GM18870 (cell line): ENCODE measurements at regions not wholly inside any gene's neighbourhood (a gene's known extent, or its start where the extent isn't known, plus 50 kb on each side); places are given as distances from the start of the nearest gene placed in this dataset.
"Not testable (repeated sequence)": the region's sequence is repeated elsewhere in the genome, so short reads cannot be mapped to it uniquely, and the experiment has no call there.

Source experiments
- ATAC-seq: cut with Tn5 transposase; IDR thresholded peaks from one replicate; pipeline ENCODE4 v1.9.1; 2021; ENCODE audit warnings: moderate library complexity; ENCODE audit not compliant: unreplicated experiment

DNA sequence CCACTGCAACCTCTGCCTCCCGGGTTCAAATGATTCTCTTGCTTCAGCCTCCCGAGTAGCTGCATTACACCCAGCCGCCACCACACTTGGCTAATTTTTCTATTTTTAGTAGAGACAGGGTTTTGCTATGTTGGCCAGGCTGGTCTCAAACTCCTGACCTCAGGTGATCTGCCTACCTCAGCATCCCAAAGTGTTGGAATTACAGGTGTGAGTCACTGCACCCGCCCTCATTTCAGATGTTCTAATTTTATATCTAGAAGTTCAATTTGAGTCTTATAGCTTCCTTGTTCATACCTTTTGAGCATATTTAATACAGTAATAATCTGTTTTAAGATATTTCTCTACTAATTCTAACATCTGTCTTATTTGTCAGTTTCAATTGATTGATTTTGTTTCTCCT is 159.1 kb downstream of the CYB561 start:
- ATAC-seq = not testable (repeated sequence)

DNA sequence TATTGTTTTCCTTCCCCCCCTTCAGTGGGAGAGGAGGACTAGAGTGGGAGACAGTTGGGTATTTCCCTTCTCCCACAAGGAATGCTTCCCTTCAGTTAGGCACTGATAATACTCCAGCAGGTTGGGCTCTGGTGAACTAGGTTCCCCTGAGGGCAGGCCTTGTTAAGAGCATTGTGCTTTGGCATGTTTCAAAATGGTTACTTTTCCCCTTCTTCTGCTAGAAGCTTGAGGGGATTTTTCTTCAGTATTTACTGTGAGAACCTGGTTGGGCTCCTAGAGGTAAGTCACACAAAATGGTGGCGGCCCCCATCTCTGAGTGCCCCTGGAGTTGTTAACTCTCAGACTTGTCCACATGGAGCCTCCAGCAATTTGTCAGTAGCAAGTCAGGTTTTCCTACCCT is 156.2 kb downstream of the CYB561 start:
- no peak for ATAC-seq

GRCh38 chr17:63290351-63290750 is 155.8 kb downstream of the CYB561 start:
- ATAC-seq = no peak

DNA sequence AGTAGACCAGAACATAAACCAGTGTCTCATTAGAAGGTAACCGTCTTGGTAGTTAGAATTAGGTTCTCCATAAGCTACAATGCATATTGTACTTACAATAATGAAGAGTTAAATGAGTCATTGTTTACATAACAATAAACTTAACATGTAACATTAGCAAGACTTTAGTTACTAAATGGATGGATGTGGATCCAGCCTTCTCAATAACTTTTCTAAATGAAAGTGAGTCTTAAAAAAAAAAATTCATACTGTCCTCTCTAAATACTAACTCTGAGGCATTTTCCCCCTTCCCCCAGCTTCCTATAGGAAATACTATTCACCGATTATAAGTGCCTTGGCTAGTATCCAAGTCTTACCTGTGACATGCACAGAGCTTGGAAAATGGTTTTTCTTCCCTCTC is 155.3 kb downstream of the CYB561 start:
- ATAC-seq = no peak

GRCh38 chr17:63291258-63291657 is 154.8 kb downstream of the CYB561 start:
- ATAC-seq = no peak

DNA sequence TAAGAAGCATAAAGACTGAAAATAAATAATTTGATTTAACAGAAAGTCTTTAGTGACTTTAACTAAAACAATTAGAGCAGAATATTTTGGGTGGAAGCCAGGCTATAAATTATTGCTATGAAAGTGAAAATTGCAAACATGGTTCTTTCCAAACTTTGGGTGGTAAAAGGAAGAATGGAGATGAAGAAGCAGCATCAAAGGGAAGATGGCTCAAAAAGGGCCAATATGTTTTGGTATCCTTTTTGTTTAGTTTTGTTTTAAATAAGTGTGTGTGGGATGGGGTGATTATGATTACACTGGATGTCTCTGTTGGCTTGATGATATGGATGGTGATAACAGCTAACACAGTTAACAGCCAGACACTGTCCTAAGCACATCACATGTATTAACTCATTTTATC is 153.7 kb downstream of the CYB561 start:
- no peak for ATAC-seq

- ATAC-seq = no peak
Observed at GRCh38 chr17:63293323-63294075, 152.6 kb downstream of the CYB561 start.

DNA sequence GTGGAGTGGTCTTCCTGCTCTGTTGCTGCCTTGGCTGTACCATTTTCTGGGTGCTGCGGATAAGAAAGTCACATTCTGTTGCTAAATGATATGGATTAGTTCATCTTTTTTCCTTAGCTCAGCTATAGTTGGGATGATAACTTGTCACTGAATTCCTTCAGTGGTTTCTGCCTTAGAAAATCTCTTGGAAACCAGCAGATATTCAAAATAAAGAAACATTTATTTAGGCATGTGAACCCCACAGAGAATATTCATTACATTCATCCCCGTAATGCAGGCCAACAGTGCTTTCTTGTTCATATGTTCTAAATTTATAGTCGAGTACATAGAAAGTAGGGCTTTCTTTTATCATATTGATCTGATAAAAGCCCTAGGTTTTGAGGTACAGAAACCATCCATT is 151.3 kb downstream of the CYB561 start:
- no peak for ATAC-seq

DNA sequence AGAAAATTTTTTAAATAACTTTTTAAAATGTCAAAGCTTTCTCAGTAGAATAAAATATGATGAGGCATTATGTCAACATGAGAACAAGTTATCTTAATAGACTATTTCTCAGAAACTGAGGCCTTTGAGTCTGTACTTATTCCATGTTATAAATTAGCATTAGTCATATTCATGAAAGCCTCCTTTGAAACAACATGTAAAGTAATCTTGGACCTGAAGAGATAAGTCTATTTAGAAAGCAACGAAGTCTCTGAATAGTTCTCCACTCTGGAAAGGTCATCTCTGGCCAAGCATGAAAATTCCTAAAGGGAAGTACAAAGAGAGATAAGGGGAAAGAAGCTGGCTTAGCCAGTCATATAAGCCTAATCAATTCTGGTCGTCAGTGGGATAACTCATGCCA is 150.8 kb downstream of the CYB561 start:
- no peak for ATAC-seq

GRCh38 chr17:63295839-63296590 is 150.1 kb downstream of the CYB561 start:
- ATAC-seq = no peak

- ATAC-seq = not testable (repeated sequence)
Observed at GRCh38 chr17:63298916-63299315, 147.2 kb downstream of the CYB561 start.

- no peak for ATAC-seq
Observed at GRCh38 chr17:63304704-63305261, 141.3 kb downstream of the CYB561 start.

- no peak for ATAC-seq
Observed at GRCh38 chr17:63305857-63306256, 140.2 kb downstream of the CYB561 start.

- ATAC-seq = no peak
Observed at GRCh38 chr17:63306855-63307254, 139.3 kb downstream of the CYB561 start.

DNA sequence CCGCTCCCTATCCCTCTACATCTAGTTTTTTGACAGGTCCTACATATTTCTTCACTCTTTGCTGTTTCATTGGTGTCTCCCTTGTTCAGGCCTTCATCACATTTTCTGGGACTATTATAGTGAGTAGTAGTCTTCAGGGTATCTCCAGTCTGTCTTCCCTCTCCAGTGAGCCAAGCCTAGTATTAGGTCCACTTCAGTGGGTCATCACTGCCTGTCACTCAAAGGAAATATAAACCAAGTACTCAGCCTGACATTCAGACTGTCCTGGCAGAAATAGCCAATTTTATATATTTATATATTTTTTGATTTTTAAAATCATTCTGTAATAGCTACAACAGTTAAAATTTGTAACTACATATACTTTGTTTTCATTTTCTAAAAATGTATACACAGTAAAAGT is 137.8 kb downstream of the CYB561 start:
- ATAC-seq = no peak

GRCh38 chr17:63309021-63309420 is 137.1 kb downstream of the CYB561 start:
- ATAC-seq = no peak

GRCh38 chr17:63311416-63311937 is 134.6 kb downstream of the CYB561 start:
- no peak for ATAC-seq

DNA sequence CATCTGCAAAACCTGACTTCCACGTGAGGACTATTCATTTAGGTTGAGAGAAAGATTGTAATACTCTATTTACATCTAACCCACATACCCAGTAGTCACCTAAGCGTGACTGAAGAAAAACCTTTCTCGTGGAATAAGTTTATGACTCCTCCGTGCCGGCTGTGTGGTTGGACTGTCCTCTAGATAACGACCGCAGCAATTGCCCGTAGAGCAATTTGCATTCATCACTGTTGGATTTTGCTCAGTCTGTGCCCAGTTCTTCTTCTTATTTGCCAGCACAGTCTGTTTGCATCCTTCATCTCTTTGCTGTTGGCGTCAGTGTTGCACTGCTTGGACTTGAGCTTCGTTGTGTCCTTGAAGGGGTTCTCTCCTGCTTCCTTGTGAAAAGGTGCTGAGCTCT is 131.3 kb downstream of the CYB561 start:
- ATAC-seq = no peak

DNA sequence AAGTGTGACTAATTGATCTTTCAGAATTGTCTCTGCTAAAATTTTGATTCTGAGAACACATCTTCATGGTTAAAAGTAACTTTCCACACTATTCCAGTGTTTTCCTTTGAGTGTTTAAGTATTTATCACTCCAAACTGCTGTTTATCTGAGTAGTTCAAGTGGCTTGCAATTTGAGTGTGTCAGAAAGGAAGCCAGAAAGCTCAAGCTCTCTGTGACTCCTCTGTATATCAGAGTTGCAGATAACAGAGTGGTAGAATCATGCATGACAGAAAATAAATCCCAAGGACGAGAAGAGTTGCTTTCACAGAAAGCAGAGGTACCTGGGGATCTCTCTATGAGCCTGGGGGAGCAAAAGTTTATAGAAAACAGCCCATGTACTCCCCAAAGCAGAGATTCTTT is 130.0 kb downstream of the CYB561 start:
- no peak for ATAC-seq

DNA sequence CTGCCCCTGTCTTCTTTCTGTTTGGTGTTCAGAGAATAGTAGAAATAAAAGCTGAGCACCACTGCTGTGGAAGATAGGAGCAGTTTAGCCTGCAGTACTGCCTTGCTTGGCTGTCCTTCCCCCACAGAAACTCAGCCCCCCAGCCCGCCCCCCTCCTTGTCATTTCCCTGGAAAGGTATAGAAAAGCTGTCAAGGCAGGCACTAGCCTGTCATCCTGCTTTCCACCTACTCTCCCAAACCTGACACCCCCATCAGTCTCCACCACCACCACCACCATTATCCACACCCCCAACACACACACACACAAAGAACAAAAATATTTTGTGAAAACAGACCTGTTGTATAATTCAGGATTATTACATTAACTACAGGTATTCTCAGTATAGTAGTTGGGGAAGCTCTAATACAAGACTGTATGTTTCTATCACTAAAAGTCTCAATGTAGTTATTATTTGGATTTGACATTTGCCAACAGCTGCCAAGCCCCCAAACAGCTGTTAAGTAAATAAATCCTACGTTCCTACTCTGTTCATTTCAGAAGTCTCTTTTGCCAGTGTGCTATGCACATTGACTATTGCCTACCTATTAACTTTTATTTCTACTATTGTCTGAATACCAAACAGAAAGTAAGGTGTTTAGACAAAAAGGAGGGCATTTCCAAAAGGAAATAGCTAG is 128.8 kb downstream of the CYB561 start:
- ATAC-seq = no peak

- ATAC-seq = no peak
Observed at GRCh38 chr17:63325808-63326207, 120.3 kb downstream of the CYB561 start.
